ENCODE measurements at regions not wholly inside any gene's neighbourhood (a gene's known extent, or its start where the extent isn't known, plus 50 kb on each side); places are given as distances from the start of the nearest gene placed in this dataset.

DNA sequence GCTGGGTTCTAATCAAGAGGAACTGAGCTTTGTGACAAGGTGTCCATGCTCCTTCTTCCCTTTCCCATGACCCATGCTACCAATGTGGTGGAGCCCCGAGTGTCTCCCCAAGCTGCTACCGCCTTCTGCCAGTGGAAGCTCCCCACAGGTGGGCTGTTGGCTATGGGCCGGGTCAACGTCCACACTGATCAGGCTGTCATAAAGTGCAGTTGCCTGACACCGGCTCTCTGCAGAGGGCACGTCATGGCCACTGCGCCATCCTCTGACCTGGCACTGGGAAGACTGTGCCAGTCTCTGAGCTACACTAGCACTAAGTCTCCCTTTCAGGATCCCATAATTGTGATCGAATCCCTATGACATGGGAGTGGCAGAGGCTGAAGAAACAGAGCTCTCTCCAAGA is 192.3 kb downstream of the USP12 start:
- WGBS (ENCODE audit: insufficient coverage), result 86% methylated on average over 8 of the region's 8 CpGs
- no peak overlapping the region for H3K27ac Mint-ChIP-seq
- no peak overlapping the region for H3K27ac ChIP-seq (ENCODE audit: low read length)
- DNase-seq (no peak), ATAC-seq (no peak)
- H3K4me1 Mint-ChIP-seq, result peaks cover 12 to 19% of the 10 kb centered on the region in 2 donors
- H3K4me1 ChIP-seq (ENCODE audit: control insufficient read depth, insufficient read depth, low read length), result peaks cover 47% of the 10 kb centered on the region
- intact Hi-C loops (cut with micrococcal nuclease), result no loop called here
- TF ChIP-seq, protein P1, sequence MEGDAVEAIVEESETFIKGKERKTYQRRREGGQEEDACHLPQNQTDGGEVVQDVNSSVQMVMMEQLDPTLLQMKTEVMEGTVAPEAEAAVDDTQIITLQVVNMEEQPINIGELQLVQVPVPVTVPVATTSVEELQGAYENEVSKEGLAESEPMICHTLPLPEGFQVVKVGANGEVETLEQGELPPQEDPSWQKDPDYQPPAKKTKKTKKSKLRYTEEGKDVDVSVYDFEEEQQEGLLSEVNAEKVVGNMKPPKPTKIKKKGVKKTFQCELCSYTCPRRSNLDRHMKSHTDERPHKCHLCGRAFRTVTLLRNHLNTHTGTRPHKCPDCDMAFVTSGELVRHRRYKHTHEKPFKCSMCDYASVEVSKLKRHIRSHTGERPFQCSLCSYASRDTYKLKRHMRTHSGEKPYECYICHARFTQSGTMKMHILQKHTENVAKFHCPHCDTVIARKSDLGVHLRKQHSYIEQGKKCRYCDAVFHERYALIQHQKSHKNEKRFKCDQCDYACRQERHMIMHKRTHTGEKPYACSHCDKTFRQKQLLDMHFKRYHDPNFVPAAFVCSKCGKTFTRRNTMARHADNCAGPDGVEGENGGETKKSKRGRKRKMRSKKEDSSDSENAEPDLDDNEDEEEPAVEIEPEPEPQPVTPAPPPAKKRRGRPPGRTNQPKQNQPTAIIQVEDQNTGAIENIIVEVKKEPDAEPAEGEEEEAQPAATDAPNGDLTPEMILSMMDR (IDR thresholded peaks at IDR 0.05), result no peak
- H3K9me3 Mint-ChIP-seq, result no peaks in the 10 kb centered on the region
- no peaks in the 10 kb centered on the region for H3K36me3 Mint-ChIP-seq
- no peak overlapping the region for H3K4me3 ChIP-seq (ENCODE audit: low read length)
- no peaks in the 10 kb centered on the region for H3K27me3 ChIP-seq (ENCODE audit: control insufficient read depth, insufficient read depth, low read length)
- H3K27me3 Mint-ChIP-seq (ENCODE audit: low read depth in 2 of 2), result no peaks in the 10 kb centered on the region
- no peaks in the 10 kb centered on the region for H3K9me3 ChIP-seq (ENCODE audit: control insufficient read depth, insufficient read depth, low read length)
- no peak overlapping the region for H3K4me3 Mint-ChIP-seq
- no peaks in the 10 kb centered on the region for H3K36me3 ChIP-seq (ENCODE audit: control insufficient read depth, insufficient read depth, low read length)

DNA sequence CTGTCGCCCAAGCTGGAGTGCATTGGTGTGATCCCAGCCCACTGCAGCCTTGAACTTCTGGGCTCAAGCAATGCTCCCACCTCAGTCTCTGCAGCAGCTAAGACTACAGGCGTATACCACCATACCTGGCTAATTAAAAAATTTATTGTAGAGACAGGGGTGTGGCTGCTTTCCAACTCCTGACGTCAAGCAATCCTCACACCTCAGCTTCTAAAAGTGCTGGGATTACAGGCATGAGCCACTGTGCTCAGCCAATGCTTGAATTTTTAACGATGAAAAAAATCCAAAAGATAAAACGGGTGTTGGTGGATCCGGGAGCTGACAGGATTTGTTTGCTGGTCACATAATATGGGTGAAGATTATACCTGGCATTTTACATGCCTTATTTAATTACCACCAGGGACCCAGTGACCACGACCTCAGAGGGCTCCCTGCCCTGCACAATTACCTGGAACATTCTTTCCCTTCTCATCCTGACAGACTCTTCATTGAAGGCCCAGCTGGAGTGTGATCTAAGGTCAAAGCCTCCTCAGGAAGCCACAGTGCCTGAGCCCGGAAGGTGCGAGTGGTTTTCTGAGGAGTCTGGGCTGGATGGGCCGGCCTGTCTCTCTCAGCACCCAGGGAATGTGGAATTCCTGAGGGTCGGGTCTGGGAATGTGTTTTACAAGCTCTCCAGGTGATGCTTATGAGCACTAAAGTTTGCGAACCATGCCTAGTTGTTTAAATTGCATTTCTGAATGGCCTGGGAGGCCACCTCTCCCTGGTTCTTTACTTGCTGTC is 193.3 kb downstream of the USP12 start:
- no peak overlapping the region for H3K4me3 Mint-ChIP-seq
- H3K27ac Mint-ChIP-seq, result no peak overlapping the region
- no peaks in the 10 kb centered on the region for H3K36me3 Mint-ChIP-seq
- H3K4me3 ChIP-seq (ENCODE audit: low read length), result no peak overlapping the region
- H3K27me3 ChIP-seq (ENCODE audit: control insufficient read depth, insufficient read depth, low read length), result no peaks in the 10 kb centered on the region
- WGBS (ENCODE audit: insufficient coverage), result 74% methylated on average over 12 of the region's 12 CpGs
- H3K36me3 ChIP-seq (ENCODE audit: control insufficient read depth, insufficient read depth, low read length), result no peaks in the 10 kb centered on the region
- peaks cover 12 to 19% of the 10 kb centered on the region in 2 donors for H3K4me1 Mint-ChIP-seq
- no peaks in the 10 kb centered on the region for H3K9me3 Mint-ChIP-seq
- no peak overlapping the region for H3K27ac ChIP-seq (ENCODE audit: low read length)
- no peak for ATAC-seq
- DNase-seq, result no peak
- H3K4me1 ChIP-seq (ENCODE audit: control insufficient read depth, insufficient read depth, low read length), result peaks cover 47% of the 10 kb centered on the region
- TF ChIP-seq, protein P1 (IDR thresholded peaks at IDR 0.05), result no peak
- intact Hi-C loops (cut with micrococcal nuclease), result no loop called here
- no peaks in the 10 kb centered on the region for H3K9me3 ChIP-seq (ENCODE audit: control insufficient read depth, insufficient read depth, low read length)
- no peaks in the 10 kb centered on the region for H3K27me3 Mint-ChIP-seq (ENCODE audit: low read depth in 2 of 2)

DNA sequence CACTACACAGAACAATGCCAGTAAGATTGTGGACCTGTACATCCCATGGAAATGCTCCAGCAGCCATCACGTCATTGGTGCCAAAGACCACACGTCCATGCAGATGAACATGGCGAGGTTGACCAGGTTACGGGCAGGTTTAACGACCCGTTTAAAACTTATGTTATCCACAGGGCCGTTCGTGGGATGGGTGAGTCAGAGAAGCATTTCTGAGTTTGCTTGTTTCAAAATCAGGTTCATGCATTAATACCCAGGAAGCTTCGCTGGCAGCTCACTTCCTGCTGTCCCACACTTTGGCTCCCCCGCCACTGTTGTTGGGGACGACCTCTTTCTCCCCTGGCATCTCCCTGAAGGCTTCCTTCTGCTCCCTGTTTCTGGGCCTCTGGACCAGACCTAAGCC is 194.1 kb downstream of the USP12 start:
- no peaks in the 10 kb centered on the region for H3K27me3 ChIP-seq (ENCODE audit: control insufficient read depth, insufficient read depth, low read length)
- TF ChIP-seq, protein P1 (IDR thresholded peaks at IDR 0.05), result no peak
- H3K9me3 ChIP-seq (ENCODE audit: control insufficient read depth, insufficient read depth, low read length), result no peaks in the 10 kb centered on the region
- H3K9me3 Mint-ChIP-seq, result peaks cover 2% of the 10 kb centered on the region in 2 donors
- H3K36me3 ChIP-seq (ENCODE audit: control insufficient read depth, insufficient read depth, low read length), result no peaks in the 10 kb centered on the region
- peaks cover 12 to 22% of the 10 kb centered on the region in 2 donors for H3K4me1 Mint-ChIP-seq
- intact Hi-C loops (cut with micrococcal nuclease), result no loop called here
- no peaks in the 10 kb centered on the region for H3K36me3 Mint-ChIP-seq
- no peak overlapping the region for H3K4me3 ChIP-seq (ENCODE audit: low read length)
- no peak for DNase-seq
- no peak overlapping the region for H3K27ac Mint-ChIP-seq
- H3K27me3 Mint-ChIP-seq (ENCODE audit: low read depth in 2 of 2), result no peaks in the 10 kb centered on the region
- no peak overlapping the region for H3K4me3 Mint-ChIP-seq
- 33% methylated on average over 11 of the region's 11 CpGs for WGBS (ENCODE audit: insufficient coverage)
- H3K27ac ChIP-seq (ENCODE audit: low read length), result no peak overlapping the region
- peaks cover 47% of the 10 kb centered on the region for H3K4me1 ChIP-seq (ENCODE audit: control insufficient read depth, insufficient read depth, low read length)
- no peak for ATAC-seq

DNA sequence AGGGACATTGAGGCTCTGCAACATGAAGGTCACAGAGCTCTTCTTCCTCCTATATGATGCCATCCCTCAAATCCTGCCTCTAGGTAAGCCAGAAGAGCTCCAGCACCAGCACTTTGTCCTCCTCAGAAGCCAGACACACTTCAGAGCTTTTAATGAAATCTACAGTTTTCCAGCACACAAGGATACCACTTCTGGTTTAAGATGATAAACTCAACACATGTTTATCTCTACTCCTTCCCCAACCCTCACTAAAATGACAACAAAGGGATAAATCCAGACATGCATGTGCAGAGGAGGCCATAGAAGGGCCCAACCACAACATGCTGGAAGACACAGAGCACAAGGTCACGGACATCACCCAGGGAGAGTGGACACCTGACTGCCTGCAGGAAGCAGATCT is 195.3 kb downstream of the USP12 start:
- Mint-ChIP-seq H3K27me3 (ENCODE audit: low read depth in 2 of 2) (no peaks in the 10 kb centered on the region), H3K36me3 (no peaks in the 10 kb centered on the region), H3K4me3 (no peak overlapping the region), H3K9me3 (peaks cover 2% of the 10 kb centered on the region in 2 donors), H3K27ac (no peak overlapping the region), H3K4me1 (peaks cover 12 to 27% of the 10 kb centered on the region in 2 donors)
- H3K4me3 ChIP-seq (ENCODE audit: low read length), result no peak overlapping the region
- ATAC-seq (no peak), DNase-seq (no peak)
- intact Hi-C loops (cut with micrococcal nuclease), result no loop called here
- no peaks in the 10 kb centered on the region for H3K9me3 ChIP-seq (ENCODE audit: control insufficient read depth, insufficient read depth, low read length)
- no peaks in the 10 kb centered on the region for H3K36me3 ChIP-seq (ENCODE audit: control insufficient read depth, insufficient read depth, low read length)
- peaks cover 49% of the 10 kb centered on the region for H3K4me1 ChIP-seq (ENCODE audit: control insufficient read depth, insufficient read depth, low read length)
- TF ChIP-seq, protein P1 (IDR thresholded peaks at IDR 0.05), result no peak
- no peaks in the 10 kb centered on the region for H3K27me3 ChIP-seq (ENCODE audit: control insufficient read depth, insufficient read depth, low read length)
- H3K27ac ChIP-seq (ENCODE audit: low read length), result no peak overlapping the region
- WGBS (ENCODE audit: insufficient coverage), result 92% methylated on average over 1 of the region's 1 CpG

All from natural killer cell (primary cell).